ENCODE measurements at regions not wholly inside any gene's neighbourhood (a gene's known extent, or its start where the extent isn't known, plus 50 kb on each side); places are given as distances from the start of the nearest gene placed in this dataset.

DNA sequence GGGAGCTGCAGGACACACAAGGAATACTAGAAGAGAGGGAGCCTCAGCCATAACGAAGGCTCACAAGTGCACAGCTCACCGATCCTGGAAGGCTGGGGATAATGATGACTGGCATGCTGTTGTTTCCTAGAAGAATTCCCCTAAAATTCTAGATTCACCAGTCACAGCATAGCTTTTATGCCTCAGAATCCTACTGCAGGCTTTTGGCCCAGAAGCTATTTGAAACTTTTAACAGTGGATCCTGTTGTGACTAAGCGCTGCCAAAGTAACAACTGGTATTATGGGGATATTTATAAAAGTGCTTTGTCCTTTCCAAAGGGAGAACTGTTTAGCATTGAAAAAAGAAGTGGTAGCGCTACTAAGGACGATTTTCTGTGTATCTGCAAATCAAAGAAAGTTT lies 214.1 kb upstream of the PELI2 start:
- H3K36me3 ChIP-seq, result no peaks in the 10 kb centered on the region

DNA sequence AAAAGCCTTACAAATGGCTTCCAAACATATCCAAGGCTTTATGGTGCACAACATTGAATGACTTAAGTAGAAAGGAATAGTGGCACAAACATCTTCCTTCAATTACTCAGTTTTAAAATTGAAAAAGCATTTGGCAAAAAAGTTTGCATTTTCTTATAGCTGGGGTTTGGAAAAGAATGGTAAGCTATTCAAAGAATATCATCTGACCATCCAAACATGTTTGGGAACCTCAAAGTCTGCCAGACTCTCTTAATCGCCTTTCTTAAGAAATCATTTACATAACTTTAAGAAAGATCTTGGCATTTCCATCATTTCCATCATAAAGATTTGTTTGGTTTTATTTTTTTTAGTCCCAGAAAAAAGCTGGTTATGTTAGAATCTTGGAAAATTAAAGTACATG lies 210.1 kb upstream of the PELI2 start:
- TF ChIP-seq, protein P1, sequence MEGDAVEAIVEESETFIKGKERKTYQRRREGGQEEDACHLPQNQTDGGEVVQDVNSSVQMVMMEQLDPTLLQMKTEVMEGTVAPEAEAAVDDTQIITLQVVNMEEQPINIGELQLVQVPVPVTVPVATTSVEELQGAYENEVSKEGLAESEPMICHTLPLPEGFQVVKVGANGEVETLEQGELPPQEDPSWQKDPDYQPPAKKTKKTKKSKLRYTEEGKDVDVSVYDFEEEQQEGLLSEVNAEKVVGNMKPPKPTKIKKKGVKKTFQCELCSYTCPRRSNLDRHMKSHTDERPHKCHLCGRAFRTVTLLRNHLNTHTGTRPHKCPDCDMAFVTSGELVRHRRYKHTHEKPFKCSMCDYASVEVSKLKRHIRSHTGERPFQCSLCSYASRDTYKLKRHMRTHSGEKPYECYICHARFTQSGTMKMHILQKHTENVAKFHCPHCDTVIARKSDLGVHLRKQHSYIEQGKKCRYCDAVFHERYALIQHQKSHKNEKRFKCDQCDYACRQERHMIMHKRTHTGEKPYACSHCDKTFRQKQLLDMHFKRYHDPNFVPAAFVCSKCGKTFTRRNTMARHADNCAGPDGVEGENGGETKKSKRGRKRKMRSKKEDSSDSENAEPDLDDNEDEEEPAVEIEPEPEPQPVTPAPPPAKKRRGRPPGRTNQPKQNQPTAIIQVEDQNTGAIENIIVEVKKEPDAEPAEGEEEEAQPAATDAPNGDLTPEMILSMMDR (IDR thresholded peaks at IDR 0.05), result no peak
- no peak overlapping the region for H3K27ac ChIP-seq
- H3K36me3 ChIP-seq, result no peaks in the 10 kb centered on the region
- ATAC-seq (no peak), DNase-seq (no peak)
- intact Hi-C loops (cut with DNase I), result loop anchor here in 1 of 10 donors (10.0 kb wide), 1 partner anchor 567 kb away; no protein-coding TSS in a partner anchor
- no peaks in the 10 kb centered on the region for H3K9me3 ChIP-seq
- no peaks in the 10 kb centered on the region for H3K4me1 ChIP-seq
- no peak overlapping the region for H3K4me3 ChIP-seq
- H3K27me3 ChIP-seq, result peaks cover 0 to 4% (median 0%) of the 10 kb centered on the region in 9 donors
- 84 to 93% (median 91%) methylated on average over 1 of the region's 1 CpG for WGBS, 4 donors

More for the DNA sequence above, 214.1 kb upstream of the PELI2 start:
- DNase-seq (no peak), ATAC-seq (no peak)
- TF ChIP-seq, protein P1 (IDR thresholded peaks at IDR 0.05), result no peak
- no peak for TF ChIP-seq POLR2A (IDR thresholded peaks at IDR 0.05)
- no peaks in the 10 kb centered on the region for H3K9me3 ChIP-seq
- no peaks in the 10 kb centered on the region for H3K4me1 ChIP-seq
- H3K27me3 ChIP-seq, result peaks cover 0 to 4% (median 0%) of the 10 kb centered on the region in 9 donors
- 79 to 90% (median 80%) methylated on average over 5 of the region's 5 CpGs for WGBS, 4 donors
- intact Hi-C loops (cut with DNase I), result loop anchor here in 1 of 10 donors (10.0 kb wide), 1 partner anchor 571 kb away; no protein-coding TSS in a partner anchor
- H3K27ac ChIP-seq, result no peak overlapping the region
- no peak overlapping the region for H3K4me3 ChIP-seq

DNA sequence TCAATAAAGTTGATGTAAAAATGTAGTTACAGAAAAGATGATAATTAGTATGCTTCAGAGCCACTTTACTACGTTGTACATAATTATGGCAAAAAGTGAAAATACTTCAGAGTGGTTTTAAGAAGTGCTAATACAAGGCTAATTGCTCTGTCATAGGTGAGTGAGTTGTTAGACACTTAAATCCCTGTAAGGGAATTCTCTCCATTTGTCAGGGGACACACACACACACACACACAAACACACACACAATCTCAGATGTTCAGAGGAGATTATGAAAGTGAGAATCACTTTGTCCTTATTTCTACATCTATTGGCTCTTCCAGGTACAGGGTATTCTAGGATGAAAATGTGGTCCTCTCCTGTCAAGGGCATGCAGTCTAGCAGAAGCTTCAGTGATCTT lies 208.3 kb upstream of the PELI2 start:
- WGBS, 4 donors, result 86 to 95% (median 92%) methylated on average over 1 of the region's 1 CpG
- Histone ChIP-seq H3K4me1 (peaks cover 0 to 10% (median 0%) of the 10 kb centered on the region in 12 donors), H3K27ac (no peak overlapping the region), H3K9me3 (no peaks in the 10 kb centered on the region), H3K36me3 (no peaks in the 10 kb centered on the region), H3K27me3 (peaks cover 0 to 4% (median 0%) of the 10 kb centered on the region in 9 donors), H3K4me3 (no peak overlapping the region)
- no peak for TF ChIP-seq POLR2A (IDR thresholded peaks at IDR 0.05)
- TF ChIP-seq, protein P1 (IDR thresholded peaks at IDR 0.05), result no peak
- intact Hi-C loops (cut with DNase I), result loop anchor here in 1 of 10 donors (10.0 kb wide), 1 partner anchor 565 kb away; no protein-coding TSS in a partner anchor
- DNase-seq, result no peak
- ATAC-seq, result no peak

DNA sequence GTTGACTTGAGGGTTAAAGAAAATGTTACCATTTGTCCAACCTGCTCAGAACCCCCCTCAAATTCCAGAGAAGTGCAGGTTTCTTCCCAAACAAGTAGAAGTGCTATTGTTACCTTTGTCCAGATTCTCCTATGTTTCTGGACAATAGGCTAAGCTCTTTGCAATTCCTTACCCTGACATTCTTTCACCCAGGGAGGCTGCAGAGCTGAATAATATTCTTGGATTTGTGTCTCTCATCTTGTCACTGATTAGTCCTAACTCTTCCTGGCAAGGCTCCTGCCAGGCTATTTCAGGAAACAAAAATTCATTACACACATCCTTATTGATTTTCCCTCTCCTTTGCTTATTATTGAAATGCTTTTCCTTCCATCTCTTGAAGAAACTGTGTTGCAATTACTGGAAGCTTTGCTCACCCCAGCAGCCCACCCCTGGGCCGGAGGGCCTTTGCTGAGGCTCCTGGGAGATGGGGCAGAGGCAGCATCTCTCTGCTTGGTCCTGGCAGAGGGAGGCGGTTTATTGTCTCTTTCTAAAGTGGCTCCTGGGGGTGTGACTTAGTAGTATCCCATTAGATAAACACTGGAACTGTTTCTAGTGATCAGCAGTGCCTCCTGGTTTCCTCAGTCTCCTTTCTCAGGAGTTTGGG lies 207.5 kb upstream of the PELI2 start:
- H3K27ac ChIP-seq, result no peak overlapping the region
- intact Hi-C loops (cut with DNase I), result no loop called here
- H3K9me3 ChIP-seq, result no peaks in the 10 kb centered on the region
- H3K4me1 ChIP-seq, result peaks cover 0 to 10% (median 0%) of the 10 kb centered on the region in 12 donors
- TF ChIP-seq, protein P1 (IDR thresholded peaks at IDR 0.05), result no peak
- TF ChIP-seq POLR2A (IDR thresholded peaks at IDR 0.05), result no peak
- 73 to 83% (median 76%) methylated on average over 2 of the region's 2 CpGs for WGBS, 4 donors
- H3K4me3 ChIP-seq, result no peak overlapping the region
- no peaks in the 10 kb centered on the region for H3K36me3 ChIP-seq
- peaks cover 0 to 4% (median 0%) of the 10 kb centered on the region in 9 donors for H3K27me3 ChIP-seq
- no peak for ATAC-seq
- DNase-seq, result no peak
